SK-N-SH treated with all-trans-retinoic acid at 6 μM for 48 hours (cell line): ENCODE measurements at regions not wholly inside any gene's neighbourhood (a gene's known extent, or its start where the extent isn't known, plus 50 kb on each side); places are given as distances from the start of the nearest gene placed in this dataset.

ENCODE experiments used
- ATAC-seq: fragments of 200-7000 bp; cut with Tn5 transposase; 3 replicates; pipeline ENCODE4 v1.9.1; 2020; ENCODE audit warnings: mild to moderate bottlenecking, moderate library complexity
- ARNTL ChIP-seq: fragments of 450-650 bp; formaldehyde crosslinking; IDR thresholded peaks from 2 replicates; pipeline ENCODE4 v1.5.0; 2020; ENCODE audit warnings: low read depth, mild to moderate bottlenecking, moderate library complexity, borderline replicate concordance
- BACH2 ChIP-seq: fragments of 250-450 bp; sonication (Bioruptor Pico); IDR thresholded peaks from 2 replicates; pipeline ENCODE4 v1.9.0; 2021; ENCODE audit warnings: mild to moderate bottlenecking, borderline replicate concordance
- CSDC2 ChIP-seq: fragments of 250-450 bp; sonication (Bioruptor Pico); IDR thresholded peaks from 2 replicates; pipeline ENCODE4 v1.5.0; 2020; ENCODE audit warnings: mild to moderate bottlenecking, moderate library complexity
- ESRRG ChIP-seq: fragments of 250-450 bp; sonication (Bioruptor Pico); IDR thresholded peaks from 2 replicates; pipeline ENCODE4 v1.6.1; 2021; ENCODE audit warnings: mild to moderate bottlenecking
- GLIS3 ChIP-seq: fragments of 250-450 bp; sonication (Bioruptor Pico); IDR thresholded peaks from 2 replicates; pipeline ENCODE4 v1.5.0; 2020; ENCODE audit warnings: mild to moderate bottlenecking, moderate library complexity
- ISL1 ChIP-seq: fragments of 250-450 bp; sonication (Bioruptor Pico); IDR thresholded peaks from 2 replicates; pipeline ENCODE4 v2.1.2; 2022; ENCODE audit warnings: mild to moderate bottlenecking, moderate library complexity
- OSR1 ChIP-seq: fragments of 250-450 bp; sonication (Bioruptor Pico); IDR thresholded peaks from 2 replicates; pipeline ENCODE4 v1.8.0; 2022; ENCODE audit warnings: moderate library complexity, mild to moderate bottlenecking, inconsistent platforms
- PATZ1 ChIP-seq: fragments of 250-450 bp; sonication (Bioruptor Pico); IDR thresholded peaks from 2 replicates; pipeline ENCODE4 v1.8.0; 2020; ENCODE audit warnings: mild to moderate bottlenecking, moderate library complexity, borderline replicate concordance
- POU6F1 ChIP-seq: fragments of 250-450 bp; sonication (Bioruptor Pico); IDR thresholded peaks from 2 replicates; pipeline ENCODE4 v1.8.0; 2021; ENCODE audit warnings: low read depth, mild to moderate bottlenecking, moderate library complexity, borderline replicate concordance
- PPARA ChIP-seq: fragments of 250-450 bp; sonication (Bioruptor Pico); IDR thresholded peaks from 2 replicates; pipeline ENCODE4 v1.5.0; 2020; ENCODE audit warnings: mild to moderate bottlenecking, borderline replicate concordance
- RARB ChIP-seq: fragments of 250-450 bp; sonication (Bioruptor Pico); IDR thresholded peaks from 2 replicates; pipeline ENCODE4 v1.8.0; 2021; ENCODE audit warnings: mild to moderate bottlenecking, moderate library complexity
- SNAI2 ChIP-seq: fragments of 250-450 bp; sonication (Bioruptor Pico); IDR thresholded peaks from 2 replicates; pipeline ENCODE4 v1.5.0; 2020; ENCODE audit warnings: mild to moderate bottlenecking, moderate library complexity
- TCF4 ChIP-seq: fragments of 250-450 bp; sonication (Bioruptor Pico); IDR thresholded peaks from 2 replicates; pipeline ENCODE4 v1.8.0; 2021; ENCODE audit warnings: mild to moderate bottlenecking, moderate library complexity, borderline replicate concordance
- TOX ChIP-seq: fragments of 250-450 bp; sonication (Bioruptor Pico); IDR thresholded peaks from 2 replicates; pipeline ENCODE4 v1.8.0; 2021; ENCODE audit warnings: mild to moderate bottlenecking, moderate library complexity, borderline replicate concordance
- ZC3H10 ChIP-seq: fragments of 250-450 bp; sonication (Bioruptor Pico); IDR thresholded peaks from 2 replicates; pipeline ENCODE4 v1.5.1; 2021; ENCODE audit warnings: mild to moderate bottlenecking, moderate library complexity
- ZFP3 ChIP-seq: fragments of 250-450 bp; sonication (Bioruptor Pico); IDR thresholded peaks from 2 replicates; pipeline ENCODE4 v1.5.0; 2020; ENCODE audit warnings: mild to moderate bottlenecking, moderate library complexity
- ZFP30 ChIP-seq: fragments of 450-650 bp; formaldehyde crosslinking; IDR thresholded peaks from 2 replicates; pipeline ENCODE4 v1.5.0; 2022; ENCODE audit warnings: mild to moderate bottlenecking, moderate library complexity
- ZNF565 ChIP-seq: fragments of 450-650 bp; formaldehyde crosslinking; conservative IDR thresholded peaks from 2 replicates; pipeline ENCODE4 v1.5.0; 2020; ENCODE audit warnings: low read depth, mild to moderate bottlenecking, moderate library complexity
- ZNF70 ChIP-seq: fragments of 450-650 bp; formaldehyde crosslinking; IDR thresholded peaks from 2 replicates; pipeline ENCODE4 v1.5.0; 2020; ENCODE audit warnings: mild to moderate bottlenecking, moderate library complexity
- ZNF8 ChIP-seq: fragments of 450-650 bp; formaldehyde crosslinking; IDR thresholded peaks from 2 replicates; pipeline ENCODE4 v1.5.0; 2020; ENCODE audit warnings: mild to moderate bottlenecking, moderate library complexity
- TF ChIP-seq, protein P1 (sequence below): fragments of 250-450 bp; sonication (Bioruptor Pico); IDR thresholded peaks from 2 replicates; pipeline ENCODE4 v1.5.1; 2020; ENCODE audit warnings: low read depth, mild to moderate bottlenecking, moderate library complexity
- TF ChIP-seq, protein P2 (sequence below): fragments of 250-450 bp; sonication (Bioruptor Pico); IDR thresholded peaks from 2 replicates; pipeline ENCODE4 v1.5.0; 2020; ENCODE audit warnings: mild to moderate bottlenecking, moderate library complexity

GRCh38 chr5:66415208-66415607 lies 181.0 kb upstream of the MAST4 start:
- no peak for TF ChIP-seq ISL1
- no peak for TF ChIP-seq ZNF70
- no peak for TF ChIP-seq BACH2 (CRISPR knock-in tag)
- TF ChIP-seq CSDC2 = no peak
- TF ChIP-seq POU6F1 (CRISPR knock-in tag) = no peak
- no peak for TF ChIP-seq RARB
- TF ChIP-seq PPARA (CRISPR knock-in tag) = no peak
- TF ChIP-seq ZFP3 (CRISPR knock-in tag) = no peak
- no peak for TF ChIP-seq ZFP30
- TF ChIP-seq, protein P1, sequence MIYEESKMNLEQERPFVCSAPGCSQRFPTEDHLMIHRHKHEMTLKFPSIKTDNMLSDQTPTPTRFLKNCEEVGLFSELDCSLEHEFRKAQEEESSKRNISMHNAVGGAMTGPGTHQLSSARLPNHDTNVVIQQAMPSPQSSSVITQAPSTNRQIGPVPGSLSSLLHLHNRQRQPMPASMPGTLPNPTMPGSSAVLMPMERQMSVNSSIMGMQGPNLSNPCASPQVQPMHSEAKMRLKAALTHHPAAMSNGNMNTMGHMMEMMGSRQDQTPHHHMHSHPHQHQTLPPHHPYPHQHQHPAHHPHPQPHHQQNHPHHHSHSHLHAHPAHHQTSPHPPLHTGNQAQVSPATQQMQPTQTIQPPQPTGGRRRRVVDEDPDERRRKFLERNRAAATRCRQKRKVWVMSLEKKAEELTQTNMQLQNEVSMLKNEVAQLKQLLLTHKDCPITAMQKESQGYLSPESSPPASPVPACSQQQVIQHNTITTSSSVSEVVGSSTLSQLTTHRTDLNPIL = no peak
- ATAC-seq = no peak

- no peak for TF ChIP-seq TOX
- no peak for TF ChIP-seq ZNF70
- no peak for TF ChIP-seq ARNTL (CRISPR knock-in tag)
- no peak for TF ChIP-seq ESRRG (CRISPR knock-in tag)
- no peak for TF ChIP-seq TCF4 (CRISPR knock-in tag)
- no peak for TF ChIP-seq SNAI2
- no peak for TF ChIP-seq ZNF8 (CRISPR knock-in tag)
- no peak for TF ChIP-seq GLIS3 (CRISPR knock-in tag)
- no peak for TF ChIP-seq PATZ1
- TF ChIP-seq RARB = no peak
- ATAC-seq = no peak
Observed at GRCh38 chr5:66416698-66417097, 179.5 kb upstream of the MAST4 start.

GRCh38 chr5:66417781-66418180 lies 178.4 kb upstream of the MAST4 start:
- 0 out of 2 replicates have a peak, but pooled peaks have one; percentile 5 for TF ChIP-seq ZNF70
- TF ChIP-seq, protein P1 = no peak
- ATAC-seq = no peak

DNA sequence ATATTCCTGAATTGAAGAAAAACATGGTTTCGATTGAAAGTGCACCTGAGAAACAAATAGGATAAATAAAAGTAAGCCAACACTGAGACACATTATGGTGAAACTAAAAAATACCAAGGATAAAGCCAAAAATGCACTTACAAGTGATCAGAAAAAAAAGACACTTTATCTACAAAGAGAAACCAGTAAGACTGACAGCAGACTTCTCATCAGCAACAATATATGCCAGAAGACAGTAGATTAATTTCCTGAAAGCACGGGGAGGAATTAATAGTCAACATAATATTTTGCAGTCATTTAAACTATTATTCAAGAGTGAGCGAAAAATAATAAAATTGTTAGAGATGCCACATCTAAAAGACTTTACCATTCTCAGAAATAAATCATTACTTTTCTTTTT lies 172.7 kb upstream of the MAST4 start:
- TF ChIP-seq ZNF8 (CRISPR knock-in tag) = no peak
- no peak for TF ChIP-seq OSR1
- no peak for TF ChIP-seq ISL1
- TF ChIP-seq ZNF565 (CRISPR knock-in tag) = no peak
- TF ChIP-seq RARB = no peak
- TF ChIP-seq ZNF70 = no peak
- no peak for TF ChIP-seq TOX
- no peak for TF ChIP-seq ZFP3 (CRISPR knock-in tag)
- TF ChIP-seq CSDC2 = no peak
- TF ChIP-seq, protein P2, sequence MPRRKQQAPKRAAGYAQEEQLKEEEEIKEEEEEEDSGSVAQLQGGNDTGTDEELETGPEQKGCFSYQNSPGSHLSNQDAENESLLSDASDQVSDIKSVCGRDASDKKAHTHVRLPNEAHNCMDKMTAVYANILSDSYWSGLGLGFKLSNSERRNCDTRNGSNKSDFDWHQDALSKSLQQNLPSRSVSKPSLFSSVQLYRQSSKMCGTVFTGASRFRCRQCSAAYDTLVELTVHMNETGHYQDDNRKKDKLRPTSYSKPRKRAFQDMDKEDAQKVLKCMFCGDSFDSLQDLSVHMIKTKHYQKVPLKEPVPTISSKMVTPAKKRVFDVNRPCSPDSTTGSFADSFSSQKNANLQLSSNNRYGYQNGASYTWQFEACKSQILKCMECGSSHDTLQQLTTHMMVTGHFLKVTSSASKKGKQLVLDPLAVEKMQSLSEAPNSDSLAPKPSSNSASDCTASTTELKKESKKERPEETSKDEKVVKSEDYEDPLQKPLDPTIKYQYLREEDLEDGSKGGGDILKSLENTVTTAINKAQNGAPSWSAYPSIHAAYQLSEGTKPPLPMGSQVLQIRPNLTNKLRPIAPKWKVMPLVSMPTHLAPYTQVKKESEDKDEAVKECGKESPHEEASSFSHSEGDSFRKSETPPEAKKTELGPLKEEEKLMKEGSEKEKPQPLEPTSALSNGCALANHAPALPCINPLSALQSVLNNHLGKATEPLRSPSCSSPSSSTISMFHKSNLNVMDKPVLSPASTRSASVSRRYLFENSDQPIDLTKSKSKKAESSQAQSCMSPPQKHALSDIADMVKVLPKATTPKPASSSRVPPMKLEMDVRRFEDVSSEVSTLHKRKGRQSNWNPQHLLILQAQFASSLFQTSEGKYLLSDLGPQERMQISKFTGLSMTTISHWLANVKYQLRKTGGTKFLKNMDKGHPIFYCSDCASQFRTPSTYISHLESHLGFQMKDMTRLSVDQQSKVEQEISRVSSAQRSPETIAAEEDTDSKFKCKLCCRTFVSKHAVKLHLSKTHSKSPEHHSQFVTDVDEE (CRISPR knock-in tag) = no peak
- TF ChIP-seq SNAI2 = no peak
- TF ChIP-seq PATZ1 = no peak
- TF ChIP-seq ARNTL (CRISPR knock-in tag) = no peak
- TF ChIP-seq PPARA (CRISPR knock-in tag) = no peak
- no peak for TF ChIP-seq BACH2 (CRISPR knock-in tag)
- no peak for TF ChIP-seq ZC3H10 (CRISPR knock-in tag)
- TF ChIP-seq POU6F1 (CRISPR knock-in tag) = no peak
- TF ChIP-seq TCF4 (CRISPR knock-in tag) = no peak
- ATAC-seq = no peak
